Stomach (tissue), 4 donors: ENCODE measurements at regions not wholly inside any gene's neighbourhood (a gene's known extent, or its start where the extent isn't known, plus 50 kb on each side); places are given as distances from the start of the nearest gene placed in this dataset.

Experiments
- CTCF ChIP-seq, 7 experiments: fragments of 450-650 bp in 4 of 7; fragments of 200-600 bp in 3 of 7; sonication (generic) in 3 of 7; IDR thresholded peaks; one replicate each; pipeline ENCODE4 v1.5.1; 2016 to 2019; ENCODE audit warnings: antibody characterized with exemption in 7 of 7, control low read depth in 2 of 7, mild to moderate bottlenecking in 1 of 7
- POLR2A ChIP-seq, 4 donors: fragments of 450-650 bp; IDR thresholded peaks; one replicate each; pipeline ENCODE4 v1.6.1; 2016; ENCODE audit warnings: antibody characterized with exemption in 4 of 4, control low read depth in 2 of 4, mild to moderate bottlenecking in 1 of 4, moderate library complexity in 1 of 4

GRCh38 chr1:104853276-104853675 lies 1103.6 kb downstream of the AMY1C start:
- no peak for TF ChIP-seq CTCF (IDR thresholded peaks at IDR 0.05)
- no peak for TF ChIP-seq POLR2A (IDR thresholded peaks at IDR 0.05)
